ENCODE measurements at regions not wholly inside any gene's neighbourhood (a gene's known extent, or its start where the extent isn't known, plus 50 kb on each side); places are given as distances from the start of the nearest gene placed in this dataset.

- no peak for DNase-seq
Observed at GRCh38 chr17:77399319-77399957, 258.7 kb downstream of the SEC14L1 start.

GRCh38 chr17:77400445-77400870 is 259.7 kb downstream of the SEC14L1 start:
- DNase-seq: no peak

DNA sequence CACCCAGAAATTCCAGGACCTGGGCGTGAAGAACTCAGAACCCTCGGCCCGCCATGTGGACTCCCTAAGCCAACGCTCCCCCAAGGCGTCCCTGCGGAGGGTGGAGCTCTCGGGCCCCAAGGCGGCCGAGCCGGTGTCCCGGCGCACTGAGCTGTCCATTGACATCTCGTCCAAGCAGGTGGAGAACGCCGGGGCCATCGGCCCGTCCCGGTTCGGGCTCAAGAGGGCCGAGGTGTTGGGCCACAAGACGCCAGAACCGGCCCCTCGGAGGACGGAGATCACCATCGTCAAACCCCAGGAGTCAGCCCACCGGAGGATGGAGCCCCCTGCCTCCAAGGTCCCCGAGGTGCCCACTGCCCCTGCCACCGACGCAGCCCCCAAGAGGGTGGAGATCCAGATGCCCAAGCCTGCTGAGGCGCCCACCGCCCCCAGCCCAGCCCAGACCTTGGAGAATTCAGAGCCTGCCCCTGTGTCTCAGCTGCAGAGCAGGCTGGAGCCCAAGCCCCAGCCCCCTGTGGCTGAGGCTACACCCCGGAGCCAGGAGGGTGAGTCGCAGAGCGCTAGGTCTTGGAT is 261.5 kb downstream of the SEC14L1 start:
- no peak for DNase-seq

DNA sequence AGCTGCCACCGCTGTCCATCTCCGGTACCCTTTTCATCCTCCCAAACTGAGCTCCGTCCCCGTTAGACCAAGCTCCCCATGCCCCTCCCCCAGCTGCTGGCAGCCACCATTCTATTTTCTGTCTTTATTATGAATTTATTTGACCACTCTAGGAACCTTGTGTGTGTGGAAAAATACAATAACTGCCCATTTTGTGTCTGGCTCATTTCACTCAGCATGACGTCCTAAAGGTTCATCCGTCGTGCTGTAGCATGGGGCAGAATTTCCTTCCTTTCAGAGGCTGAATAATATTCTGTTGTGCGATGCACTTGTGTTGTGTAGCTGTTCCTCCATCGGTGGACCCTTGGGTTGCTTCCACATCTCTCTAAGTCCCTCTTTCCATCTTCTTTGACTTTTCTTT is 263.1 kb downstream of the SEC14L1 start:
- DNase-seq: no peak

GRCh38 chr17:77404812-77405581 is 264.2 kb downstream of the SEC14L1 start:
- DNase-seq: peak; percentile 69

DNA sequence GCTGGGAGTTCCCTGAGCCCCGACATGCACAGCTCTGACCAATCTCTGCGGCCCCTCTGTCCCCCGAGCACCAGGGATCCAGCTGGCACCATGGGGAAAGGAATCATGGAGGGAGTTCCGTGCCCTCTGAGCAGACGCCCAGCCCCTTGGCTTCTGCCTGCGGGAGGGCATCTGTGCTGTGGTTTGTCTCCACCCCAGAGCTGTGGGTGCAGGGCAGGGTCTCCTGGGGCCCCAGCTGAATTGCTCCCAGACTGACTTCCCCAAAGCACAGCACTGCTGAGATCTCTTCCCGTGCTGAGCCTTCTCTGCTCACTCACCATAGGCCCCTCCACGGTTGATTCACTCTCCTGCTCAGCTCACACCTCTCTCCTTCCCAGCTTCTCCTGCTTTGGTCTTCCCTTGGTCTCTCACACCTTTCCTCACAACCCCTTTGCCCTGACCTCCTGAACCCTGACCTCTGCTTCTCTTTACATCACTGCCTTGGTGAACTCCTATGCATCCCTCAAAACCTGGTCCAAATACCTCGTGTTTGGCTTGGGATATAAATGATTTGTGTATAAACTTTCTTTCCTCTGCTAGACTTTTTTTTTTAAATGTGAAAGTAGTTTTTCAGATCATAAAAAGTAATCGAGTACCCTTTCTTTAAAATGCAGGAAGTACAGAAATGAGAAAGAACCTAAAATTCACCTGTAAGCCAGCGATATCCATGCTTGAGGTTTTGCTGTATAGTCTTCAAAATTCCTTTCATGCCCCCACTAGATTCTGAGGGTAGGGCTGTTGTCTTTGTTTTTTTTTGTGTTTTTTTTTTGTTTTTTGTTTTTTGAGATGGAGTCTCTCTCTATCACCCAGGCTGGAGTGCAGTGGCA is 265.3 kb downstream of the SEC14L1 start:
- DNase-seq: no peak

DNA sequence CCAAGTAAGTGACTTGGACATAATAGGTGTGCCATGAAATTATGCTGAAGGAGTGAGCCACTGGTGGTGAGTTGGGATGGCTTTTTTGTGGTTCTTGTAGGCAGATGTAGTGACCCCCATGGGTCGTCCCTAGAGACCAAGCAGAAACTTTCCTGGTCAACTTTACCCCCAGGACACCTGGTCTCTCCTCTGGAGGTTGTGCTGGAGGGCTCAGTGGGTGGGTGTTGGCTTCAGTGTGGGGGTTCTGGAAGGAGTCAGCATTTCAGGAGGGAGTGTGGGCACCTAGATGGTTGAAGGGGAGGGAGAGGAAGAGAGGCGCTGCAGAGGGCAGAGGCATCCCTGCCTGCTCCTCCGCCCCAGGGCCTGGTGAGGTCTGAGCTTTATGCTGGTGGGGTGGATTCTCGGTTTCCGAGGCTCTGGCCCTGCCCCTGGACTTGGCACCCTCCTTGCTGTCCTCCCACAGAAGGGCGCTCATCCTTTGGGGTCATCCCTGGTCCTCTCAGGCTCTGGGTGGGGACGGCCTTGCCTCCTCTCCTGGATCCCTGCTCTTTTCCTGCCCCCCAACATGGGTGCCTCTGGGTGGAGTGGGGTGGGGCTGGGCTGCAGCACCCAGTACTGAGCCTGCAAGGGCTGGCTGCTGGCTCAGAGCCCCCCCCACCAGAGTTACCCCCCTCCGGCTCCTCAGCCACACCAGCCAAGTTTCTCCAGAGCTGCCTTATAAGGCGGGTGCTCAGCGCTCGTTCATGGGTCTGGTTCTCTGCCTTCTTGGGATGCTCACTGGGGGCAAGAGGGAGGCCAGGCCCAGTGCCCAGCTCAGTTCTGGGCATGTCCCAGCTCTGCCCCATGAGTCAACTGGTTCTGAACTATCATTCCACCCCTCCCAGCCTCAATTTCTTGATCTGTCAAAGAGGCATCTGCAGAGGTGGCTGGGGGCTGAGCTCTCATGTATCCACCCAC is 266.8 kb downstream of the SEC14L1 start:
- no peak for DNase-seq

DNA sequence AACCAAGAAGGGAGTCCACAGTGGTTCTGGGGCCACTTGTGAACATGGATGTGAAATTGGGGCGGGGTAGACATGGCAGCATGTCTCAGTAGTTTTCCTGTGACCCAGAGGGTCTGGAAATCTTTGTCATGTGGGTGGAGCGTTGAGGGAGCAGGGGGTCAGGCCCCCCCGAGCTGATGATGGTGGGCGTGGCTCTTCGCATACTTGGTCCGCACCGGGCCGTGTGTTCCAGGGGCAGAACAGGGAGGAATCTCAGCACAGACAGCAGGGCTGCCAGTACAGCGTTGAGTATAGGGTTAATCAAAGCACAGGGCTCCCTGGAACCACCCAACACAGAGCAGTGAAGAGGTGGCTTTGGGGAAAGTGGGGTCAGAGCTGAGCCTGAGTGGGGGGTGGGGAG is 267.5 kb downstream of the SEC14L1 start:
- no peak for DNase-seq

DNA sequence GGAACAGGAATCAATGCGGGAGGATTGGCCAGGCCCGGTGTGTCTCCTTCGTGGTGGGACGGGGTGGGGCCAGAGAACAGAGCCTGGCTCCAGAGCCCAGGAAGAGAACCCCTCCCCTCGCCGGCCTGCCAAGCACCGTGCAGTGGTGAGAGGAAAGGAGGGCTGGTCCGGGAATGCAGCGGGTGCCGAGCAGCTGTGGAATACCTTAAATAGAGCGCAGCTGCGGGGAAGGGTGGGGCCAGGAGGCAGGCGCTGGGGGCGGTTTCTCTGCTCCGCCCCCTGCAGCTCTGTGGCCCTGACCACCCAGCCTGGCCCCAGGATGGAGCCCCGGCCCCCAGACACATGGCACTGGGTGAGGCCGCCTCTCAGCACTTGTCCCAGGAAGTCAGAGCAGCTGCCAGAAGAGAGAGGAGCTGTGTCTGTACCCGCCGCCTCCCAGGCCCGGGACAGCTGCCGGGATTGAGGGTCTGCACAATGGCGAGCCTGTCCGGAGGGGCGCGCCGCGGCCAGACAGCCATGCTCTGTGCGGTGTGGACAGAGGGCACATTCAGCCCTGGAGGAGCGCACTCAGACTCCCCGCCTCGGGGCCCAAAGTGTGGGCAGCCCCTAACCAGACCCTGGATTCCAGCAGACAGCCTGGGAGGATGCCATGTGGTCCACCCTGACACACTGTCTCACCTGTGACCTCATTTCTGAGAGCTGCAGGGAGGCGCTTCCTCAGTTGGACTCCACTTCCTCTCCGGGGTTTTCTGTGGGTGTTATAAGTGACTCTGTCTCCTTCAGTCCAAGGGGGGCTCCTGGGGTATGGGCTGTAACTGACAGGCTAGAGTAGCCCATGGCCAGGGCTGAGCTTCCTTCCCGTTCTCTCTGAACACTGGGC is 268.8 kb downstream of the SEC14L1 start:
- peak; percentile 93 for DNase-seq

DNA sequence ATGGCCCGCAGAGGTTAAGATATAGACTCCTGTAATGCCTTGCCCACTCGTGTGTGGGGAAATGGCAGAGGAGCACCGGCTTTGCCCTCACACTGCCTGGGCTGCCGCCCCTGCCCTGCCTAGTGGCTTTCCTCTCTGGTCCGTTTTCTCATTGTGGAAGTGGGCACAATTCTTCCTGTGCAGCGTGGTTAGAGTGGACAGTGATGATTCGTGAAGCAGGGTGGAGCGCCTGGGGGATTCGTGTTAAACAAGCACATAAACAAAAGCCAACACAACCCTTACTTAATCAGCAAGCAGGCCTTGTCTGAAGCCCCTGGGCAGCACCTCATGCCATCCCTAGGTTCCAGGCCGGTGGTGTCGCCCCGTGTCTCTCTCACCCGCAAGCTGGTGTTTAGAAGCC is 269.7 kb downstream of the SEC14L1 start:
- DNase-seq: no peak

DNA sequence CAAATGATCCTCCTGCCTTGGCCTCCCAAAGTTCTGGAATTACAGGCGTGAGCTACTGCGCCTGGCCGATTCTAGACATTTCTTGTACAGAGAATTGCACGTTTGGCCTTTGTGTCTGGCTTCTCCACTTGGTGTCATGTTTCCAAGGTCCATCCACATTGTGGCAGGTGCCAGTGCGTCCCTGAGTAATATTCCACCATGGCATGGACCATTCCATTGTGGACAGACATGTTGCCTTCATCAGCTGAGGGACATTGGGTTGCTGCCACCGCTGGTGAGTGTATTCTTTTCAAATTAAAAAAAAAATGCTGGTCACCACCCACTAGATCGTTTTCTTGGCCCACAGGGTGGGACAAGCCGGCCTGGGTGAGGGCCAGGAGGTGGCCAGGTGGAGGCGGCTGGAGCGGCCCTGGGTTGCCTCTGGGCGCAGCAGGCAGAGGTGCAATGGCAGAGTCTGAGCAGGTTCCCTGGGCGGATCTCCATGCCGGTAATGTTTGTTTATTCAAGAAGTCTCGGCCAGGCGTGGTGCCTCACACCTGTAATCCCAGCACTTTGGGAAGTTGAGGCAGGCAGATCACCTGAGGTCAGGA is 274.1 kb downstream of the SEC14L1 start:
- DNase-seq: no peak

- no peak for DNase-seq
Observed at GRCh38 chr17:77416105-77416713, 275.4 kb downstream of the SEC14L1 start.

DNA sequence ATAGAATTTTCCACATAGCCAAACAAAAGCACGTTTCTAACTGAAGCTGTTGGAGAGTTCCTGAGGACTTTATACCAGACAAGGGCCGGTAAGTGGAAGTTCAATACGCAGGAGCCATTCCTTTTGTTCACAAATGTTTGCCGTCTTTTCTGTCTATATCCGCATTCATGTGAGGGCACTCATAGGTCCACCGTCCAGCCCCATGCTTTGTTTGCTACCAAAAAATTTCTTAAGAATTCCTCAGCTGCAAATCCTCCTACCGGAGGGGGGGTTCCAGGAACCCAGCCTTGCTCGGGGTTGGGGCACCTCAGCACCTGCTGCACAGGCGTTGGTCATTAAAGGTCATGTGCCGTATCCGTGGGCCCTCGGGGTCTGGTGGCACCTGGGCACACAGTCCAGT is 276.8 kb downstream of the SEC14L1 start:
- no peak for DNase-seq

- DNase-seq: no peak
Observed at GRCh38 chr17:77418609-77419008, 277.8 kb downstream of the SEC14L1 start.

DNA sequence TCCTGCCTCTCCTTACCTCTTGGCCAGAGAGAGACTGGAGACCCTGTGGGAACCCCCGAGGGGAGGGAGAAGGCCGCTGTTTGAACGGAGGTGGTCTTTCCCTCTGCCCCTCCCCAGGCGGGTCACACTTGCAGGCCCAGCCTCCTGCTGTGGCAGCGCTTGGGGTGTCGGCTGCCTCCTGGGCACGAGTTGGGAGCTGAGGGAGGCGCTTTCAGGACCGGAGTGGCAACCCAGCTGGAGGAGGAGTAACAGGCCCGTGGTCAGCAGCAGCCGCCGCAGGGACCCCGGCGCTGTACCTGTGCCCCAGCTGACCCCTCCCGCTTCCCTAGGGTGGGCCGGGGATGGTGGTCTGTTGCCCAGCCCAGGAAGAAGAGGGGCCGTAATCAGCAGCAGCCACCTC is 278.3 kb downstream of the SEC14L1 start:
- DNase-seq: no peak

DNA sequence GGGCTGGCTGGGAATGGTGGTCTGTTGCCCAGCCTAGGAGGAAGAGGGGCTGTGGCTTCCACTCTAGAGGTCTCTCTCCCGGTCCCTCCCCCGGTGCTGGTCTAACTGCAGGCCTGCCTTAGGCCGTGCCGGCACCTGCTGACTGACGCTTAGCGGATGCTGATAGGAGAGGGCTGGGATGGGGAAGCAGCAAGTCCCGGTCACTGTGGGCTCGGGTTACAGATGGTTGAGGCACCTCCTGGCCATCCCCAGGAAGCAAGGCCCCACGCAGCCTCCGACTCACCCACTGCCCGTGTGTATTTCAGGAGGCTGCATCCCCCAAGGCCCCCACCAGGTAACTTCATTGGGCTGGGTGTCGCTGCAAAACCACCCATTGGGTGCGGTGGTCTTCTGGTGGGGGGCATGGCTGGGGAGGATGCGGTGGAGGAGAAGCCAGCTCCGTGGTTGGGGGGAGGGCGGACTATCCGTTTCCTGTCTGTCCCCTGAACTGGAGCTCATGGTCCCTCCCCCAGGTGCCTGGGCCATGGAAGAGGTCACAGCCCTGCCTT is 278.9 kb downstream of the SEC14L1 start:
- DNase-seq: no peak

DNA sequence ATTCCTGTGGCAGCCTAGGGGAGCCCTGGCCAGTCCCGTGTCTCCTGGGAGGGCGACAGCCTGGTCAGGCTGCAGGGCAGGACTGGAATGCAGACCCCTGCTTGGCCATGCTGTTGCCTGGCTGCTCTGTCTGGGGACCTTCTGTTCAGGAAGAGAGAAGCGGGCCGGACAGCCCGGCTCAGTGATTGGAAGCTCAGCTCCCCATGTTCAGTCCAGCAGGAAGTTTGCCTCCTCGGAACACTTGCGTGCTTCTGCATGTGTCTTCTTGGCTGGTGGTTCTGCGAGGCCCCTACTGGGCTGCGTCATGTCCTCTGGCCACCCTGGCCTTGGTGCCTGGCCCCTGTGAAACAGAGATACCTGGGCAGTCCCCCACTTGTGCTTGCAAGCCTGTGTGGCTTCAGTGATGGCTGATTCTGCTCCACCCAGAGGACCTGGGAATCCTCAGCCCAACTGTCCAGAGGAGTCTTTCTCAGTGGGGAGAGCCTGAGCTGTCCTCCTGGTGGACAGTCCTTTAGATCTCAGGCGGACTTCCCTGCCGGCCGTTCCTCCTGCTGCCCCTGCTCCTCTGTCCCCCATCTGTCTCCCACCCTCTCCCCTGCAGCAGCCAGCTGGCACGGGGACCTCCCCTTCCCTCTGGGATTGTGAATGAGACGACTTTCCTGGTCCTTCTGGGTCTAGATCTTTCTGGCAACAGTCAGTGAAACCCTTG is 279.5 kb downstream of the SEC14L1 start:
- no peak for DNase-seq

DNA sequence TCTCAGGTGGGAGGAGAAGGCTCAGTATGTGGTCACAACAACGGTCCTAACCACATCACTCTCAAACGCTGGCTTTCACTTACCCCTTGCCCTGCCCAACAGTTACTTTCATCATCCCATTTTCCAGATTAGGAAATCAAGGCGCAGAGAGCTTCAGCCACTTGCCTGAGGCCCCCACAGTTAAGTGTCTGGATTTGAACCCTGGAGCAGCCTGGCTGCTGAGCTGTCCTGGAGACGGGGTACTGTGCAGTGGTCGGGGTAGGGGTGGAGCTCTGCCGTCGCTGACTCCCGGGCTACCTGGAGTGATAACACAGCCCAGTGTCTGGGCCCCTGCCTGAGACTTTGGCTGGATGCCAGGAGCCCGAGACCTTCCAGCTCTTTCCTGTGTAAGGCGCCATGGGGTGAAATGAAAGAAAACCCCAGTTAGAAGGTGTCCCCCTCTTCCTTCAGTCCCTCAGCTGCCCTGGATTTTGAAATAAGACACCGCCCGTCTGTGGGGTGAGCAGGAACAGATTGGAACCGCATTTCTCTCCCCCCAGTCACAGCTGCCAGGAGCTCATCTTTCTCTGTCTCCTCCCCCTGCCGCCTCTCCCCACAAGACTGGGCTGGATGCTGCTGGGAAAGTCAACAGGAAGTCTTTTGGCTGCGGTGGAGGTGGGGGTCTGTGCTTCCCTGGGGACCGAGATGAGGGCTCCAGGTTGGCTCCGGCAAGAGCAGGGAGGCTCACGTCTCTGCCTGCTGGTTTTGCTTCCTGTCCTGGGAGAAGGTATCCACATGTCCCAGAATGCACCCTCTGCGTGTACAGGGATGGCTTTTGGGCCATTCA is 280.2 kb downstream of the SEC14L1 start:
- peak; percentile 90 for DNase-seq

All from right hindlimb (tissue), 1 donor.